Left renal pelvis (tissue), 4 donors: ENCODE measurements at regions not wholly inside any gene's neighbourhood (a gene's known extent, or its start where the extent isn't known, plus 50 kb on each side); places are given as distances from the start of the nearest gene placed in this dataset.
"Not testable (repeated sequence)": the region's sequence is repeated elsewhere in the genome, so short reads cannot be mapped to it uniquely, and the experiment has no call there.

Source experiments
- DNase-seq, 4 donors: peaks; one replicate each; pipeline ENCODE4 v3.0.0-alpha.2; 2013; ENCODE audit warnings: low read depth in 4 of 4, low spot score in 3 of 4

- no peak for DNase-seq
Measured at GRCh38 chr10:9051328-9051974, 997.0 kb downstream of the GATA3 start.

GRCh38 chr10:9052767-9053166 lies 998.3 kb downstream of the GATA3 start:
- DNase-seq: no peak

- DNase-seq: no peak
Measured at GRCh38 chr10:9056521-9056920, 1002.0 kb downstream of the GATA3 start.

GRCh38 chr10:9057293-9057692 lies 1002.8 kb downstream of the GATA3 start:
- DNase-seq: not testable (repeated sequence)

- no peak for DNase-seq
Measured at GRCh38 chr10:9060314-9060713, 1005.8 kb downstream of the GATA3 start.

- DNase-seq: no peak
Measured at GRCh38 chr10:9061871-9062270, 1007.4 kb downstream of the GATA3 start.

GRCh38 chr10:9066152-9066551 lies 1011.7 kb downstream of the GATA3 start:
- DNase-seq: no peak

GRCh38 chr10:9068003-9068402 lies 1013.5 kb downstream of the GATA3 start:
- DNase-seq: no peak

- no peak for DNase-seq
Measured at GRCh38 chr10:9069136-9069535, 1014.6 kb downstream of the GATA3 start.

- DNase-seq: no peak
Measured at GRCh38 chr10:9075420-9075819, 1020.9 kb downstream of the GATA3 start.

- DNase-seq: no peak
Measured at GRCh38 chr10:9076066-9076465, 1021.6 kb downstream of the GATA3 start.

GRCh38 chr10:9081253-9081652 lies 1026.8 kb downstream of the GATA3 start:
- DNase-seq: no peak

- no peak for DNase-seq
Measured at GRCh38 chr10:9081961-9082360, 1027.5 kb downstream of the GATA3 start.

GRCh38 chr10:9091530-9092093 lies 1037.1 kb downstream of the GATA3 start:
- DNase-seq: no peak

GRCh38 chr10:9096288-9096687 lies 1041.8 kb downstream of the GATA3 start:
- no peak for DNase-seq

- DNase-seq: no peak
Measured at GRCh38 chr10:9097206-9097990, 1042.9 kb downstream of the GATA3 start.

GRCh38 chr10:9097991-9098306 lies 1043.5 kb downstream of the GATA3 start:
- no peak for DNase-seq

GRCh38 chr10:9102026-9102425 lies 1047.5 kb downstream of the GATA3 start:
- DNase-seq: no peak

- DNase-seq: no peak
Measured at GRCh38 chr10:9103301-9103700, 1048.8 kb downstream of the GATA3 start.

- DNase-seq: no peak
Measured at GRCh38 chr10:9111976-9112375, 1057.5 kb downstream of the GATA3 start.

- no peak for DNase-seq
Measured at GRCh38 chr10:9126728-9127127, 1072.2 kb downstream of the GATA3 start.

- no peak for DNase-seq
Measured at GRCh38 chr10:9137368-9137767, 1082.9 kb downstream of the GATA3 start.
